Neural cell (in vitro differentiated cells): ENCODE measurements at regions not wholly inside any gene's neighbourhood (a gene's known extent, or its start where the extent isn't known, plus 50 kb on each side); places are given as distances from the start of the nearest gene placed in this dataset.
"Not testable (repeated sequence)": the region's sequence is repeated elsewhere in the genome, so short reads cannot be mapped to it uniquely, and the experiment has no call there.

Experiments
- H2AFZ ChIP-seq: fragments of 200-600, 300-800 bp; sonication (generic), shearing (Covaris generic); 2 replicates; pipeline ENCODE4 v1.6.0; 2014; ENCODE audit warnings: low read depth, mild to moderate bottlenecking, antibody characterized with exemption, low read length, moderate library complexity
- H3F3A ChIP-seq: fragments of 200-600 bp; shearing (Covaris generic); 2 replicates; pipeline ENCODE4 v1.6.1; 2016; ENCODE audit warnings: mild to moderate bottlenecking, moderate library complexity, mixed read lengths, antibody characterized with exemption, low read length; ENCODE audit not compliant: insufficient read depth, poor library complexity, severe bottlenecking
- H3K27ac ChIP-seq: fragments of 200-600, 300-800 bp; sonication (generic), shearing (Covaris generic); 2 replicates; pipeline ENCODE4 v1.5.1; 2014; ENCODE audit warnings: mild to moderate bottlenecking, low read length, moderate library complexity
- H3K27me3 ChIP-seq: fragments of 300-800, 200-600 bp; sonication (generic), shearing (Covaris generic); 2 replicates; pipeline ENCODE4 v1.6.0; 2014; ENCODE audit warnings: mild to moderate bottlenecking, low read depth, low read length, moderate library complexity; ENCODE audit not compliant: insufficient read depth
- H3K36me3 ChIP-seq: fragments of 300-800, 200-600 bp; sonication (generic), shearing (Covaris generic); 2 replicates; pipeline ENCODE4 v1.5.1; 2014; ENCODE audit warnings: mild to moderate bottlenecking, antibody characterized with exemption, low read length, moderate library complexity; ENCODE audit not compliant: insufficient read depth
- H3K4me2 ChIP-seq: fragments of 300-800, 200-600 bp; sonication (generic), shearing (Covaris generic); 2 replicates; pipeline ENCODE4 v1.6.0; 2014; ENCODE audit warnings: mild to moderate bottlenecking, low read length
- H3K4me3 ChIP-seq: fragments of 300-800, 200-600 bp; sonication (generic), shearing (Covaris generic); 2 replicates; pipeline ENCODE4 v1.5.1; 2014; ENCODE audit warnings: mild to moderate bottlenecking, low read length, moderate library complexity
- H3K79me2 ChIP-seq: fragments of 200-600 bp; shearing (Covaris generic); replicated peaks from 2 replicates; pipeline ENCODE4 v1.6.0; 2014; ENCODE audit warnings: mild to moderate bottlenecking, low read length, moderate library complexity; ENCODE audit not compliant: insufficient read depth
- H3K9ac ChIP-seq: fragments of 300-800, 200-600 bp; sonication (generic), shearing (Covaris generic); 2 replicates; pipeline ENCODE4 v1.6.1; 2016; ENCODE audit warnings: mild to moderate bottlenecking, low read length, mixed read lengths
- H3K9me2 ChIP-seq: fragments of 200-600 bp; shearing (Covaris generic); 2 replicates; pipeline ENCODE4 v1.6.1; 2016; ENCODE audit warnings: mild to moderate bottlenecking, low read length, mixed read lengths; ENCODE audit not compliant: insufficient read depth
- H3K9me3 ChIP-seq: fragments of 200-600, 300-800 bp; sonication (generic), shearing (Covaris generic); 2 replicates; pipeline ENCODE4 v1.6.1; 2016; ENCODE audit warnings: mild to moderate bottlenecking, mixed run types, low read length, moderate library complexity, mixed read lengths
- H4K20me1 ChIP-seq: fragments of 200-600 bp; shearing (Covaris generic); 2 replicates; pipeline ENCODE4 v1.6.1; 2016; ENCODE audit warnings: mild to moderate bottlenecking, mixed run types; ENCODE audit not compliant: insufficient read depth
- CTCF ChIP-seq: fragments of 450-650 bp; IDR thresholded peaks from 2 replicates; pipeline ENCODE4 v1.5.1; 2014; ENCODE audit warnings: antibody characterized with exemption, mild to moderate bottlenecking, moderate library complexity; ENCODE audit not compliant: poor library complexity, severe bottlenecking
- EP300 ChIP-seq: fragments of 450-650 bp; conservative IDR thresholded peaks from 2 replicates; pipeline ENCODE4 v1.6.1; 2014; ENCODE audit warnings: antibody characterized with exemption, mild to moderate bottlenecking, moderate library complexity; ENCODE audit not compliant: poor library complexity, severe bottlenecking
- EZH2 ChIP-seq: fragments of 200-600, 300-800 bp; shearing (Covaris generic), sonication (generic); IDR thresholded peaks from 2 replicates; pipeline ENCODE4 v1.6.1; 2014; ENCODE audit warnings: antibody characterized with exemption, low read length, borderline replicate concordance, mild to moderate bottlenecking; ENCODE audit not compliant: insufficient read depth, poor library complexity, severe bottlenecking
- MXI1 ChIP-seq: fragments of 450-650 bp; conservative IDR thresholded peaks from 2 replicates; pipeline ENCODE4 v1.6.1; 2014; ENCODE audit warnings: antibody characterized with exemption, mild to moderate bottlenecking; ENCODE audit not compliant: poor library complexity, severe bottlenecking
- POLR2AphosphoS5 ChIP-seq: IDR thresholded peaks from 2 replicates; pipeline ENCODE4 v1.6.1; 2012
- RAD21 ChIP-seq: fragments of 450-650 bp; conservative IDR thresholded peaks from 2 replicates; pipeline ENCODE4 v1.6.1; 2014; ENCODE audit warnings: antibody characterized with exemption, mild to moderate bottlenecking, moderate library complexity
- SMC3 ChIP-seq: fragments of 450-650 bp; conservative IDR thresholded peaks from 2 replicates; pipeline ENCODE4 v1.6.1; 2014; ENCODE audit warnings: antibody characterized with exemption, mild to moderate bottlenecking, moderate library complexity; ENCODE audit not compliant: poor library complexity
- TAF1 ChIP-seq: IDR thresholded peaks from 2 replicates; pipeline ENCODE4 v1.6.1; 2012; ENCODE audit warnings: low read depth
- TF ChIP-seq, protein P1 (sequence below): IDR thresholded peaks from 2 replicates; pipeline ENCODE4 v1.6.1; 2012; ENCODE audit warnings: borderline replicate concordance

DNA sequence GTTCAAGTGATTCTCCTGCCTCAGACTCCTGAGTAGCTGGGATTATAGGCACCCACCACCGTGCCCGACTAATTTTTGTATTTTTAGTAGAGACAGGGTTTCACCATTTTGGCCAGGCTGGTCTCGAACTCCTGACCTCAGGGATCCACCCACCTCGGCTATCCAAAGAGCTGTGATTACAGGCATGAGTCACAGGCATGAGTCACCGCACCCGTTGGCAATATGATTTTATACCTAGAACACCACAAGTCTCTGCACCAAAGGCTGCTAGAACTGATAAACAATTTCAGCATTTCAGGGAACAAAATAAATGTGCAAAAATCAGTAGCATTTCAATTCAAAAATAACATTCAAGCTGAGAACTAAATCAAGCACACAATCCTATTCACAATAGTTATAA, 1177.6 kb downstream of the STIM2 start:
- H4K20me1 ChIP-seq, H3K9me3 ChIP-seq, H3F3A ChIP-seq: not testable (repeated sequence)

DNA sequence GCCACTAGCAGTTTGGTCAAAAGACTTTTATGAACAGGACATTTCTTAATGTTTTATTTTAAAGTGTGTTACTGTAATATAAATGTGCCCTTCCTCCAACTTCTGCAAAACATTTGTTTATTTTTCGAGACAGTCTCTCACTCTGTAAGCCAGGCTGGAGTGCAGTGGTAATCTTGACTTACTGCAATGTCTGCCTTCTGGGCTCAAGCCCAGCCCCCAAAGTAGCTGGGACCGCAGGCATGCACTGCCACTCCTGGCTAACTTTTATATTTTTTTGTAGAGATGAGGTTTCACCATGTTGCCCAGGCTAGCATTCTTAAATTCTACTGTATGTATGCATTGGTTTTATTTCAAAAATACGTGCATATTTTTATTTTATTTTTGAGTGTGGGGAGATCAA, 1201.9 kb downstream of the STIM2 start:
- no peak overlapping the region for H2AFZ ChIP-seq
- no peaks in the 10 kb centered on the region for H3K27me3 ChIP-seq
- TF ChIP-seq CTCF, result no peak
- no peak for TF ChIP-seq MXI1
- H3K4me2 ChIP-seq, result no peak overlapping the region
- no peak overlapping the region for H3K27ac ChIP-seq
- H3F3A ChIP-seq, result no peaks in the 10 kb centered on the region
- no peaks in the 10 kb centered on the region for H3K9me3 ChIP-seq
- no peaks in the 10 kb centered on the region for H4K20me1 ChIP-seq
- no peak overlapping the region for H3K9ac ChIP-seq
- H3K9me2 ChIP-seq, result no peaks in the 10 kb centered on the region
- no peaks in the 10 kb centered on the region for H3K36me3 ChIP-seq
- no peak overlapping the region for H3K4me3 ChIP-seq
- H3K79me2 ChIP-seq, result no peaks in the 10 kb centered on the region

More for the DNA sequence above, 1177.6 kb downstream of the STIM2 start:
- H3K79me2 ChIP-seq, H3K9ac ChIP-seq, H3K4me3 ChIP-seq, H2AFZ ChIP-seq, H3K27ac ChIP-seq, H3K4me2 ChIP-seq, H3K36me3 ChIP-seq, H3K27me3 ChIP-seq, H3K9me2 ChIP-seq: not testable (repeated sequence)

GRCh38 chr4:28073860-28074555, 1213.4 kb downstream of the STIM2 start:
- Histone ChIP-seq H3K9me3 (no peaks in the 10 kb centered on the region), H3F3A (no peaks in the 10 kb centered on the region), H3K27me3 (no peaks in the 10 kb centered on the region), H3K4me3 (no peak overlapping the region), H3K9me2 (no peaks in the 10 kb centered on the region), H3K4me2 (no peak overlapping the region), H4K20me1 (no peaks in the 10 kb centered on the region), H3K27ac (no peak overlapping the region), H3K36me3 (no peaks in the 10 kb centered on the region), H2AFZ (no peak overlapping the region), H3K9ac (no peak overlapping the region), H3K79me2 (no peaks in the 10 kb centered on the region)
- no peak for TF ChIP-seq EP300
- TF ChIP-seq SMC3, result no peak
- no peak for TF ChIP-seq TAF1
- no peak for TF ChIP-seq CTCF
- TF ChIP-seq EZH2, result no peak
- TF ChIP-seq RAD21, result no peak
- no peak for TF ChIP-seq POLR2AphosphoS5
- TF ChIP-seq, protein P1, sequence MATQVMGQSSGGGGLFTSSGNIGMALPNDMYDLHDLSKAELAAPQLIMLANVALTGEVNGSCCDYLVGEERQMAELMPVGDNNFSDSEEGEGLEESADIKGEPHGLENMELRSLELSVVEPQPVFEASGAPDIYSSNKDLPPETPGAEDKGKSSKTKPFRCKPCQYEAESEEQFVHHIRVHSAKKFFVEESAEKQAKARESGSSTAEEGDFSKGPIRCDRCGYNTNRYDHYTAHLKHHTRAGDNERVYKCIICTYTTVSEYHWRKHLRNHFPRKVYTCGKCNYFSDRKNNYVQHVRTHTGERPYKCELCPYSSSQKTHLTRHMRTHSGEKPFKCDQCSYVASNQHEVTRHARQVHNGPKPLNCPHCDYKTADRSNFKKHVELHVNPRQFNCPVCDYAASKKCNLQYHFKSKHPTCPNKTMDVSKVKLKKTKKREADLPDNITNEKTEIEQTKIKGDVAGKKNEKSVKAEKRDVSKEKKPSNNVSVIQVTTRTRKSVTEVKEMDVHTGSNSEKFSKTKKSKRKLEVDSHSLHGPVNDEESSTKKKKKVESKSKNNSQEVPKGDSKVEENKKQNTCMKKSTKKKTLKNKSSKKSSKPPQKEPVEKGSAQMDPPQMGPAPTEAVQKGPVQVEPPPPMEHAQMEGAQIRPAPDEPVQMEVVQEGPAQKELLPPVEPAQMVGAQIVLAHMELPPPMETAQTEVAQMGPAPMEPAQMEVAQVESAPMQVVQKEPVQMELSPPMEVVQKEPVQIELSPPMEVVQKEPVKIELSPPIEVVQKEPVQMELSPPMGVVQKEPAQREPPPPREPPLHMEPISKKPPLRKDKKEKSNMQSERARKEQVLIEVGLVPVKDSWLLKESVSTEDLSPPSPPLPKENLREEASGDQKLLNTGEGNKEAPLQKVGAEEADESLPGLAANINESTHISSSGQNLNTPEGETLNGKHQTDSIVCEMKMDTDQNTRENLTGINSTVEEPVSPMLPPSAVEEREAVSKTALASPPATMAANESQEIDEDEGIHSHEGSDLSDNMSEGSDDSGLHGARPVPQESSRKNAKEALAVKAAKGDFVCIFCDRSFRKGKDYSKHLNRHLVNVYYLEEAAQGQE, result no peak
- no peak for TF ChIP-seq MXI1
